Keratinocyte (primary cell): ENCODE measurements at regions not wholly inside any gene's neighbourhood (a gene's known extent, or its start where the extent isn't known, plus 50 kb on each side); places are given as distances from the start of the nearest gene placed in this dataset.

Source experiments
- EZH2 ChIP-seq: IDR thresholded peaks from one replicate; pipeline ENCODE4 v1.6.1; 2012; ENCODE audit warnings: inconsistent platforms, mild to moderate bottlenecking, low read length, moderate library complexity
- TF ChIP-seq, protein P1 (sequence below), 3 experiments: IDR thresholded peaks in 1 of 3; conservative IDR thresholded peaks in 1 of 3; optimal IDR thresholded peaks in 1 of 3; 2 replicates in 2 of 3; 3 replicates in 1 of 3; pipeline versions ENCODE3 to v1.5.1; 2011; ENCODE audit warnings: low read length in 3 of 3, mild to moderate bottlenecking in 3 of 3, moderate library complexity in 2 of 3, control low read depth in 1 of 3, inconsistent platforms in 1 of 3; ENCODE audit not compliant: insufficient read depth in 2 of 3; ENCODE audit errors: extremely low read depth in 1 of 3

DNA sequence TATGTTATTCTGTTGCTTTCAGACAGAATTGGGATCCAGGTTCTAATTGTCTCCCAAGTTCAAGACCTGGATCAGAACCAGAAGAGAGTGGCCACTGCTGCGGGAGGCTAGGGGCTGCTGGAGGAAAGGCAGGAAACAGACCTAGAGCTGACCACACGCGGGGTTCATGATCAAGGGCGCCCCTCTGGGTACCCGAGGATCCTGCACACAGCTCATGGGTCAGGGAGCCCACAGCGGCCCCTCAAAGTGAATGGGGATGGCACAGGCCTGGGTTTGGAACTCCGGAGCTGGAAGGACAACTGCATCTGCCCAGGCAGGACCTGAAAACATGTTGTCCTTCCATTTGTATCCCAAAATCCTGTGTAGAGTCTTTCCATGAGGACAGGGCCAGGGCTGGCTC, 107.0 kb downstream of the RMI2 start:
- TF ChIP-seq, protein P1, sequence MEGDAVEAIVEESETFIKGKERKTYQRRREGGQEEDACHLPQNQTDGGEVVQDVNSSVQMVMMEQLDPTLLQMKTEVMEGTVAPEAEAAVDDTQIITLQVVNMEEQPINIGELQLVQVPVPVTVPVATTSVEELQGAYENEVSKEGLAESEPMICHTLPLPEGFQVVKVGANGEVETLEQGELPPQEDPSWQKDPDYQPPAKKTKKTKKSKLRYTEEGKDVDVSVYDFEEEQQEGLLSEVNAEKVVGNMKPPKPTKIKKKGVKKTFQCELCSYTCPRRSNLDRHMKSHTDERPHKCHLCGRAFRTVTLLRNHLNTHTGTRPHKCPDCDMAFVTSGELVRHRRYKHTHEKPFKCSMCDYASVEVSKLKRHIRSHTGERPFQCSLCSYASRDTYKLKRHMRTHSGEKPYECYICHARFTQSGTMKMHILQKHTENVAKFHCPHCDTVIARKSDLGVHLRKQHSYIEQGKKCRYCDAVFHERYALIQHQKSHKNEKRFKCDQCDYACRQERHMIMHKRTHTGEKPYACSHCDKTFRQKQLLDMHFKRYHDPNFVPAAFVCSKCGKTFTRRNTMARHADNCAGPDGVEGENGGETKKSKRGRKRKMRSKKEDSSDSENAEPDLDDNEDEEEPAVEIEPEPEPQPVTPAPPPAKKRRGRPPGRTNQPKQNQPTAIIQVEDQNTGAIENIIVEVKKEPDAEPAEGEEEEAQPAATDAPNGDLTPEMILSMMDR (optimal IDR thresholded peaks at IDR 0.05 in 1 of 3, IDR thresholded peaks at IDR 0.05 in 1 of 3, conservative IDR thresholded peaks at IDR 0.05 in 1 of 3; ENCODE audit: extremely low read depth in 1 of 3, insufficient read depth in 2 of 3, low read length in 3 of 3), result no peak
- no peak for TF ChIP-seq EZH2
